Gastrocnemius medialis (tissue), 4 donors: ENCODE measurements at regions not wholly inside any gene's neighbourhood (a gene's known extent, or its start where the extent isn't known, plus 50 kb on each side); places are given as distances from the start of the nearest gene placed in this dataset.

Source experiments
- ATAC-seq, 2 donors: fragments of 150-250 bp; one replicate each; pipeline ENCODE4 v1.9.1; 2016
- DNase-seq, 2 donors: peaks; one replicate each; pipeline ENCODE4 v3.0.0-alpha.2; 2019
- H3K27ac ChIP-seq, 4 donors: fragments of 200-600 bp; sonication (generic); 1 replicate in 1 of 4; 2 replicates in 3 of 4; pipeline ENCODE4 v1.5.1; 2016 to 2018; ENCODE audit warnings: mild to moderate bottlenecking in 2 of 4, moderate library complexity in 1 of 4
- H3K27me3 ChIP-seq, 3 donors: fragments of 200-600 bp; sonication (generic) in 2 of 3; 1 replicate in 1 of 3; 2 replicates in 2 of 3; pipeline versions ENCODE4 v1.5.1 to v1.6.0; 2016 to 2019; ENCODE audit warnings: mild to moderate bottlenecking in 1 of 3, moderate library complexity in 1 of 3
- H3K36me3 ChIP-seq, 2 donors: fragments of 200-600 bp; sonication (generic) in 1 of 2; one replicate each; pipeline ENCODE4 v1.5.1; 2017 to 2018
- H3K4me1 ChIP-seq, 2 donors: fragments of 200-600 bp; sonication (generic) in 1 of 2; one replicate each; pipeline ENCODE4 v1.5.1; 2016 to 2017; ENCODE audit warnings: mild to moderate bottlenecking in 2 of 2
- H3K4me3 ChIP-seq, 4 donors: fragments of 200-600 bp; sonication (generic) in 3 of 4; 1 replicate in 1 of 4; 2 replicates in 3 of 4; pipeline ENCODE4 v1.5.1; 2016 to 2019; ENCODE audit warnings: mild to moderate bottlenecking in 2 of 4
- H3K9me3 ChIP-seq, 3 donors: fragments of 200-600 bp; sonication (generic) in 2 of 3; 1 replicate in 1 of 3; 2 replicates in 2 of 3; pipeline ENCODE4 v1.5.1; 2016 to 2019
- CTCF ChIP-seq, 5 experiments: fragments of 450-650 bp in 3 of 5; fragments of 200-600 bp in 2 of 5; sonication (generic) in 2 of 5; IDR thresholded peaks in 4 of 5; conservative IDR thresholded peaks in 1 of 5; 1 replicate in 4 of 5; 2 replicates in 1 of 5; pipeline ENCODE4 v1.5.1; 2016 to 2019; ENCODE audit warnings: antibody characterized with exemption in 5 of 5, mild to moderate bottlenecking in 3 of 5, moderate library complexity in 3 of 5
- POLR2A ChIP-seq, 2 donors: fragments of 450-650 bp; IDR thresholded peaks; one replicate each; pipeline ENCODE4 v1.6.1; 2017; ENCODE audit warnings: antibody characterized with exemption in 2 of 2, mild to moderate bottlenecking in 2 of 2, moderate library complexity in 2 of 2
- in situ Hi-C, 4 donors: fragments of 200-750 bp; cut with MboI; loops; one replicate each; pipeline versions ENCODE4 v1.15.0 to v1.8.0; 2017; ENCODE audit warnings: low sequenced_read_pairs in 4 of 4
- intact Hi-C: fragments of 100-400 bp; cut with DNase I; formaldehyde crosslinking; loops from one replicate; pipeline ENCODE4 v1.15.1; 2023; ENCODE audit warnings: low total_unique reads

- intact Hi-C loops (no loop called here), in situ Hi-C loops (no loop called here)
- no peaks in the 10 kb centered on the region for H3K9me3 ChIP-seq
- DNase-seq (no peak), ATAC-seq (peak in 1 of 2 donors; percentile 24)
- no peak overlapping the region for H3K4me3 ChIP-seq
- no peak for TF ChIP-seq CTCF (IDR thresholded peaks at IDR 0.05 in 4 of 5, conservative IDR thresholded peaks at IDR 0.05 in 1 of 5)
- no peak for TF ChIP-seq POLR2A (IDR thresholded peaks at IDR 0.05)
- H3K27me3 ChIP-seq, result no peaks in the 10 kb centered on the region
- H3K36me3 ChIP-seq, result no peaks in the 10 kb centered on the region
- H3K27ac ChIP-seq, result no peak overlapping the region
- H3K4me1 ChIP-seq, result no peaks in the 10 kb centered on the region
Measured at GRCh38 chr5:130282049-130282448, 377.8 kb downstream of the CHSY3 start.

GRCh38 chr5:130280528-130281217 is 376.4 kb downstream of the CHSY3 start:
- Histone ChIP-seq H3K27me3 (no peaks in the 10 kb centered on the region), H3K36me3 (no peaks in the 10 kb centered on the region), H3K9me3 (no peaks in the 10 kb centered on the region), H3K27ac (no peak overlapping the region), H3K4me3 (no peak overlapping the region), H3K4me1 (no peaks in the 10 kb centered on the region)
- ATAC-seq, result no peak
- intact Hi-C loops, result no loop called here
- in situ Hi-C loops, result no loop called here
- DNase-seq, result no peak
- TF ChIP-seq POLR2A (IDR thresholded peaks at IDR 0.05), result no peak
- no peak for TF ChIP-seq CTCF (IDR thresholded peaks at IDR 0.05 in 4 of 5, conservative IDR thresholded peaks at IDR 0.05 in 1 of 5)

DNA sequence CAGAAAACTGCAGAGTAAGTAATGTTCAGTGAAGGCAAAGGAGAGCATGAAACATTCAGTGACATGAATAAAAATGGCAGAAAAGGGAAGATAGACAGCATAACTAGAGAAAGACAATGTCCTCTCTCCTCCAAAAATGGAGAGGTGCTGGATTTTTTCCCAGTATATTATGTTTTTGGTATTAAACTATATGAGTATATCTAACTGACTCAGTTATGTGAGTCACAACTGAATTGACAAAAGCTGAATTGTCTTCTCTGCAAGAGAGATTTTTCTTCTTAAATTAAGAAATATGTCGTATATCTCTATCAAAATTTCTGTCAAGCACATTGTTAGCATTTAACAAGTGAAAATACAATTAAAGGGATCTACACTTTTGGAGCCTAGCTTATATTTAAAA is 375.1 kb downstream of the CHSY3 start:
- H3K36me3 ChIP-seq, result no peaks in the 10 kb centered on the region
- H3K4me1 ChIP-seq, result no peaks in the 10 kb centered on the region
- no peak for TF ChIP-seq CTCF (IDR thresholded peaks at IDR 0.05 in 4 of 5, conservative IDR thresholded peaks at IDR 0.05 in 1 of 5)
- TF ChIP-seq POLR2A (IDR thresholded peaks at IDR 0.05), result no peak
- no peaks in the 10 kb centered on the region for H3K27me3 ChIP-seq
- in situ Hi-C loops, result no loop called here
- DNase-seq (no peak), ATAC-seq (no peak)
- H3K9me3 ChIP-seq, result no peaks in the 10 kb centered on the region
- no peak overlapping the region for H3K27ac ChIP-seq
- intact Hi-C loops, result no loop called here
- no peak overlapping the region for H3K4me3 ChIP-seq

- in situ Hi-C loops, result no loop called here
- H3K27ac ChIP-seq, result no peak overlapping the region
- H3K36me3 ChIP-seq, result no peaks in the 10 kb centered on the region
- H3K4me1 ChIP-seq, result no peaks in the 10 kb centered on the region
- ATAC-seq, result no peak
- no peaks in the 10 kb centered on the region for H3K9me3 ChIP-seq
- no peak for DNase-seq
- no peaks in the 10 kb centered on the region for H3K27me3 ChIP-seq
- TF ChIP-seq POLR2A (IDR thresholded peaks at IDR 0.05), result no peak
- TF ChIP-seq CTCF (IDR thresholded peaks at IDR 0.05 in 4 of 5, conservative IDR thresholded peaks at IDR 0.05 in 1 of 5), result no peak
- H3K4me3 ChIP-seq, result no peak overlapping the region
- intact Hi-C loops, result no loop called here
Measured at GRCh38 chr5:130278136-130278535, 373.9 kb downstream of the CHSY3 start.

DNA sequence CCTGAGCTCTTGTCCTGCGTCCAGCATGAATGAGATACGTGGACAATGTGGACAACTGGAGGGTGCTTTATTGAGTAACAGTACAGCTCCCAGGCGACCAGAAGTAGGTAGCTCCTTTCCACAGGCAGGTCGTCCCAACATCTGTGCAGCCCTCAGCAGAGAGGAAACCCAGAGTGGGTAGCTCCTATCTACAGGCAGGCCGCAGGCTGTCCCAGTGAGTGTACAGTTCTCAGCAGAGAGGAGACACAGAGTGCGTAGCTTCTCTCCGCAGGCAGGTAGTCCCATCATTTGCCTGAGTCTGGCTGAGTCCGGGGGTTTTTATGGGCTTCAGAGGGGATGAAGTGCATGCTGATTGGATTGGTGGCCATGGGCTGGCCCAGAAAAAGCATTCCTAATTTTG is 373.3 kb downstream of the CHSY3 start:
- ATAC-seq (no peak), DNase-seq (no peak)
- no peaks in the 10 kb centered on the region for H3K36me3 ChIP-seq
- H3K4me3 ChIP-seq, result no peak overlapping the region
- H3K27ac ChIP-seq, result no peak overlapping the region
- no peaks in the 10 kb centered on the region for H3K4me1 ChIP-seq
- no peaks in the 10 kb centered on the region for H3K27me3 ChIP-seq
- no peak for TF ChIP-seq POLR2A (IDR thresholded peaks at IDR 0.05)
- TF ChIP-seq CTCF (IDR thresholded peaks at IDR 0.05 in 4 of 5, conservative IDR thresholded peaks at IDR 0.05 in 1 of 5), result no peak
- intact Hi-C loops, result no loop called here
- H3K9me3 ChIP-seq, result no peaks in the 10 kb centered on the region
- in situ Hi-C loops, result no loop called here
